A549 (cell line): ENCODE measurements at regions not wholly inside any gene's neighbourhood (a gene's known extent, or its start where the extent isn't known, plus 50 kb on each side); places are given as distances from the start of the nearest gene placed in this dataset.

ENCODE experiments used
- ATAC-seq, 2 experiments: fragments of 200-7000 bp in 1 of 2; fragments of >200 bp in 1 of 2; cut with Nextera tagmentation in 1 of 2; cut with Tn5 transposase in 1 of 2; 3 replicates each; pipeline versions ENCODE4 v1.8.0 to v1.9.1; 2018 to 2020; ENCODE audit warnings: mild to moderate bottlenecking in 1 of 2, moderate library complexity in 1 of 2
- CTCF ChIA-PET: fragments of 300-600 bp; sonication (Branson Sonifier 250); formaldehyde crosslinking; extraction: SDS; loops from one replicate; lab custom pipeline; 2021; ENCODE audit warnings: antibody characterized with exemption, inconsistent platforms; lab: Yijun Ruan, JAX
- POLR2A ChIA-PET: fragments of 350-600 bp; formaldehyde crosslinking; extraction: SDS; loops from one replicate; lab custom pipeline; 2021; ENCODE audit warnings: antibody characterized with exemption, inconsistent platforms; lab: Yijun Ruan, JAX
- DNase-seq, 2 experiments: peaks; one replicate each; pipeline versions ENCODE4 v3.0.0 to v3.0.0-alpha.2; 2011 to 2016; ENCODE audit warnings: low read depth in 1 of 2, low spot score in 1 of 2
- FAIRE-seq: peaks from 2 replicates; lab custom pipeline; 2011; peaks lifted over from hg19 to GRCh38; lab: Jason Lieb, UNC
- H3K27ac ChIP-seq, 2 experiments: fragments of >200 bp; sonication (Bioruptor Twin); formaldehyde crosslinking; 3 replicates each; pipeline ENCODE4 v1.5.1; 2016 to 2017
- H3K4me1 ChIP-seq: fragments of >200 bp; sonication (Bioruptor Twin); formaldehyde crosslinking; 3 replicates; pipeline ENCODE4 v1.6.1; 2016
- H3K4me2 ChIP-seq: fragments of >200 bp; sonication (Bioruptor Twin); formaldehyde crosslinking; 3 replicates; pipeline ENCODE4 v1.6.1; 2016
- H3K4me3 ChIP-seq: fragments of >200 bp; sonication (Bioruptor Twin); formaldehyde crosslinking; 3 replicates; pipeline ENCODE4 v1.5.1; 2016
- H3K9me3 ChIP-seq: fragments of >200 bp; sonication (Bioruptor Twin); formaldehyde crosslinking; 3 replicates; pipeline ENCODE4 v1.6.1; 2016
- CBX8 ChIP-seq: fragments of 200-600 bp; sonication (generic); IDR thresholded peaks from 2 replicates; pipeline ENCODE4 v1.6.1; 2016
- CEBPB ChIP-seq, 2 experiments: fragments of >200 bp in 1 of 2; sonication (Bioruptor Twin) in 1 of 2; formaldehyde crosslinking in 1 of 2; IDR thresholded peaks; 2 replicates each; pipeline ENCODE4 v1.6.1; 2012 to 2016
- CHD4 ChIP-seq: fragments of 200-600 bp; sonication (generic); IDR thresholded peaks from 2 replicates; pipeline ENCODE4 v1.6.1; 2016; ENCODE audit warnings: antibody characterized with exemption, mild to moderate bottlenecking, borderline replicate concordance
- EHF ChIP-seq: fragments of 250-450 bp; sonication (Bioruptor Pico); IDR thresholded peaks from 2 replicates; pipeline ENCODE4 v1.5.0; 2020; ENCODE audit warnings: mild to moderate bottlenecking
- EHMT2 ChIP-seq: fragments of 200-600 bp; sonication (generic); IDR thresholded peaks from 2 replicates; pipeline ENCODE4 v1.6.1; 2016; ENCODE audit warnings: antibody characterized with exemption, low read depth, mild to moderate bottlenecking, moderate library complexity
- EP300 ChIP-seq, 2 experiments: fragments of >200 bp; sonication (Bioruptor Twin); formaldehyde crosslinking; IDR thresholded peaks; 2 replicates in 1 of 2; 3 replicates in 1 of 2; pipeline ENCODE4 v1.6.1; 2016 to 2017
- FOSL2 ChIP-seq, 2 experiments: fragments of 450-650 bp in 1 of 2; fragments of >200 bp in 1 of 2; sonication (Bioruptor Twin) in 1 of 2; formaldehyde crosslinking; IDR thresholded peaks; 2 replicates each; pipeline versions ENCODE4 v1.5.0 to v1.6.1; 2016 to 2020; ENCODE audit warnings: mild to moderate bottlenecking in 1 of 2, moderate library complexity in 1 of 2
- FOXS1 ChIP-seq: fragments of 250-450 bp; sonication (Bioruptor Pico); IDR thresholded peaks from 2 replicates; pipeline ENCODE4 v1.5.0; 2020; ENCODE audit warnings: mild to moderate bottlenecking, moderate library complexity
- HOXA7 ChIP-seq: fragments of 250-450 bp; sonication (Bioruptor Pico); IDR thresholded peaks from 2 replicates; pipeline ENCODE4 v1.5.0; 2020; ENCODE audit warnings: mild to moderate bottlenecking, moderate library complexity
- NFE2L2 ChIP-seq: fragments of 150-350 bp; conservative IDR thresholded peaks from 2 replicates; pipeline ENCODE4 v1.6.1; 2014; ENCODE audit warnings: low read length
- NPAS2 ChIP-seq: fragments of 250-450 bp; sonication (Bioruptor Pico); IDR thresholded peaks from 2 replicates; pipeline ENCODE4 v1.8.0; 2022; ENCODE audit warnings: mild to moderate bottlenecking, moderate library complexity, borderline replicate concordance
- NR3C1 ChIP-seq: fragments of >200 bp; sonication (Bioruptor Twin); formaldehyde crosslinking; IDR thresholded peaks from 3 replicates; pipeline ENCODE4 v1.6.1; 2017
- POLR2A ChIP-seq: IDR thresholded peaks from 2 replicates; pipeline ENCODE4 v1.6.1; 2012; ENCODE audit warnings: mild to moderate bottlenecking, low read length
- RAD21 ChIP-seq, 2 experiments: fragments of >200 bp in 1 of 2; sonication (Bioruptor Twin) in 1 of 2; formaldehyde crosslinking in 1 of 2; IDR thresholded peaks in 1 of 2; conservative IDR thresholded peaks in 1 of 2; 2 replicates in 1 of 2; 3 replicates in 1 of 2; pipeline ENCODE4 v1.6.1; 2012 to 2018; ENCODE audit warnings: inconsistent platforms in 1 of 2
- RCOR1 ChIP-seq: fragments of 150-350 bp; IDR thresholded peaks from 2 replicates; pipeline ENCODE4 v1.6.1; 2014; ENCODE audit warnings: antibody characterized with exemption, low read length, low read depth
- SMC3 ChIP-seq: fragments of >200 bp; sonication (Bioruptor Twin); formaldehyde crosslinking; IDR thresholded peaks from 3 replicates; pipeline ENCODE4 v1.6.1; 2018; ENCODE audit warnings: inconsistent platforms
- TFCP2L1 ChIP-seq: fragments of 250-450 bp; sonication (Bioruptor Pico); IDR thresholded peaks from 2 replicates; pipeline ENCODE4 v1.5.0; 2021; ENCODE audit warnings: mild to moderate bottlenecking
- ZC3H11A ChIP-seq: fragments of 450-650 bp; IDR thresholded peaks from 2 replicates; pipeline ENCODE4 v1.6.1; 2014; ENCODE audit warnings: antibody characterized with exemption, mild to moderate bottlenecking
- ZNF302 ChIP-seq: fragments of 250-450 bp; sonication (Bioruptor Pico); IDR thresholded peaks from 2 replicates; pipeline ENCODE4 v1.9.0; 2021; ENCODE audit warnings: inconsistent platforms, mild to moderate bottlenecking, moderate library complexity
- WGBS: methylation state at CpG from one replicate; pipeline ENCODE4 v1.1.6; 2017; ENCODE audit errors: missing lambda C conversion rate; 5-methylcytosine and 5-hydroxymethylcytosine counted together
- TF ChIP-seq, protein P1 (sequence below): IDR thresholded peaks from 2 replicates; pipeline ENCODE4 v1.6.1; 2012
- TF ChIP-seq, protein P2 (sequence below): fragments of 150-350 bp; IDR thresholded peaks from 2 replicates; pipeline ENCODE4 v1.6.1; 2014; ENCODE audit warnings: low read depth, mild to moderate bottlenecking, low read length
- TF ChIP-seq, protein P3 (sequence below): fragments of >200 bp; sonication (Bioruptor Twin); formaldehyde crosslinking; IDR thresholded peaks from 2 replicates; pipeline ENCODE4 v1.6.1; 2016
- TF ChIP-seq, protein P4 (sequence below): IDR thresholded peaks from 2 replicates; pipeline ENCODE4 v1.6.1; 2012; ENCODE audit warnings: low read depth, borderline replicate concordance
- TF ChIP-seq, protein P5 (sequence below): fragments of 450-650 bp; IDR thresholded peaks from 2 replicates; pipeline ENCODE4 v1.6.1; 2014; ENCODE audit warnings: antibody characterized with exemption

DNA sequence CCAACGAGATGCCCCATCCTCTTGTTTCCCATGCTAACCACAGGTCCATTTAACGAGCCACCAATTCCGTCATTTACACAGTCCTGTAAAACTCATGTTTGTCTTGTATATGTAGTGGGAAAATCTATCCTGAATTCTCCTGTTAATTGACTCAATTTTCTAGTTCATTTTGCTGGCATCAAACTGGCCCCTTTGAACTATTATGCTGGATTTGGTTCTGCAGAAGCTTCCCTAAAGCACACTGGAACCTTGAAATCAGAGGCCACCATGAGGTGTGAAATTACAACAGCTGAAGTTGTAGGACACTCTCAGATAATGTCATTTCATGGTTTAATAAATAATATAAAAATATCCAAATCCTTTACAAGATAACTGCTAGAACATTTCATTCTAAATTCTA lies 129.8 kb upstream of the AKR1E2 start:
- CTCF ChIA-PET, result interaction anchor here (2.2 kb wide), 1 partner anchor 10 kb away, joined by 5 read pairs; no protein-coding TSS in a partner anchor
- no peaks in the 10 kb centered on the region for H3K9me3 ChIP-seq
- DNase-seq, result no peak
- ATAC-seq, result no peak
- POLR2A ChIA-PET, result no interaction called here
- no peak for FAIRE-seq
- TF ChIP-seq, protein P1, sequence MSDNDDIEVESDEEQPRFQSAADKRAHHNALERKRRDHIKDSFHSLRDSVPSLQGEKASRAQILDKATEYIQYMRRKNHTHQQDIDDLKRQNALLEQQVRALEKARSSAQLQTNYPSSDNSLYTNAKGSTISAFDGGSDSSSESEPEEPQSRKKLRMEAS, result no peak
- TF ChIP-seq POLR2A (no peak), FOSL2 (IDR thresholded peaks at IDR 0.05) (no peak), FOSL2 (CRISPR knock-in tag; IDR thresholded peaks at IDR 0.05) (no peak), CHD4 (no peak), NR3C1 (no peak), SMC3 (no peak), NPAS2 (no peak)
- TF ChIP-seq, protein P2, sequence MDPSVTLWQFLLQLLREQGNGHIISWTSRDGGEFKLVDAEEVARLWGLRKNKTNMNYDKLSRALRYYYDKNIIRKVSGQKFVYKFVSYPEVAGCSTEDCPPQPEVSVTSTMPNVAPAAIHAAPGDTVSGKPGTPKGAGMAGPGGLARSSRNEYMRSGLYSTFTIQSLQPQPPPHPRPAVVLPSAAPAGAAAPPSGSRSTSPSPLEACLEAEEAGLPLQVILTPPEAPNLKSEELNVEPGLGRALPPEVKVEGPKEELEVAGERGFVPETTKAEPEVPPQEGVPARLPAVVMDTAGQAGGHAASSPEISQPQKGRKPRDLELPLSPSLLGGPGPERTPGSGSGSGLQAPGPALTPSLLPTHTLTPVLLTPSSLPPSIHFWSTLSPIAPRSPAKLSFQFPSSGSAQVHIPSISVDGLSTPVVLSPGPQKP, result no peak
- H3K4me1 ChIP-seq, result peaks cover 13% of the 10 kb centered on the region
- H3K27ac ChIP-seq, result no peak overlapping the region; a peak in 1 of 6 replicates
- H3K4me2 ChIP-seq, result no peak overlapping the region
- 87% methylated on average over 3 of the region's 3 CpGs for WGBS
- H3K4me3 ChIP-seq, result no peak overlapping the region

DNA sequence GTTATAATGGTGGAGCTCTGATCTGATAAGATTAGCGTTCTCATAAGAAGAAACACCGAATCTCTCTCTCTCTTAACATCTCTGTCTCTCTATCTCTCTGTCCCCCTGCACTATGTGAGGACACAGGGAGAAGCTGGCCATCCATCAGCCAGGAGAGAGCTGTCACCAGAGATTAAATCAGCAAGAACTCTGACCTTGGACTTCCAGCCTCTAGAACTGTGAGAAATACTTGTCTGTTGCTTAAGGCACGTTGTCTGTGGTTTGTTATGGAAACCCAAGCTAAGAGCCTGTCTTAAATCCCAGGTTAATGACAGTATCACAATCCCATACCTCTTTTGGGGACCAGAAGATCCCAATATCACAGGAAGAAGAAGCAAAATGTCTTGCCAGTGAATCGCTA lies 132.0 kb upstream of the AKR1E2 start:
- no peak overlapping the region for H3K4me3 ChIP-seq
- 79% methylated on average over 4 of the region's 4 CpGs for WGBS
- no peak for TF ChIP-seq EHMT2
- no peak for TF ChIP-seq EP300 (IDR thresholded peaks at IDR 0.05)
- no peak for TF ChIP-seq ZNF302 (CRISPR knock-in tag)
- no peak for TF ChIP-seq SMC3
- TF ChIP-seq, protein P3, sequence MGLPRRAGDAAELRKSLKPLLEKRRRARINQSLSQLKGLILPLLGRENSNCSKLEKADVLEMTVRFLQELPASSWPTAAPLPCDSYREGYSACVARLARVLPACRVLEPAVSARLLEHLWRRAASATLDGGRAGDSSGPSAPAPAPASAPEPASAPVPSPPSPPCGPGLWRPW, result no peak
- TF ChIP-seq EHF (CRISPR knock-in tag), result no peak
- TF ChIP-seq FOXS1, result no peak
- TF ChIP-seq CHD4, result no peak
- ChIA-PET POLR2A (no interaction called here), CTCF (interaction anchor here (0.9 to 1.7 kb wide), 4 partner anchors 10 to 50 kb away, joined by 3 to 6 read pairs (median 3); no protein-coding TSS in a partner anchor)
- H3K4me2 ChIP-seq, result no peak overlapping the region
- FAIRE-seq (no peak), ATAC-seq (no peak), DNase-seq (no peak)
- peaks cover 9% of the 10 kb centered on the region for H3K4me1 ChIP-seq
- H3K9me3 ChIP-seq, result 0 out of 3 replicates have a peak, but pooled peaks cover 3% of the 10 kb centered on the region
- 0 out of 6 replicates have a peak overlapping the region, but pooled peaks of 1 of the 2 experiments have one; percentile 20 for H3K27ac ChIP-seq

DNA sequence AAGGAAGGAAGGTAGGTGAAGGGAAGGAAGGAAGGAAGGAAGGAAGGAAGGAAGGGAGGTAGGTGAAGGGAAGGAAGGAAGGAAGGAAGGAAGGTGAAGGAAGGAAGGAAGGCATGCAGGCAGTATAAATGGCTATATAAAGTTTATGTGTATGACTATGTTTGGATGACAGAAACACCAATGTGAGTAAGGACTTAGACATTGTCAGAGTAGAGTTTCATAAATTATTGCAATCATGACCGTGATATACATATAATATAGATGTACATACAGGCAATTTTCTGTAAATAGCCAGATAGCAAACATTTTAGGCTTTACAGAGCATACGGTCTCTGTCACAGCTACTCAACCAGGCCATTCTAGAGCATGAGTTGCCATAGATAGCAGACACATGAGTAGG lies 133.8 kb upstream of the AKR1E2 start:
- TF ChIP-seq CBX8 (no peak), RAD21 (conservative IDR thresholded peaks at IDR 0.05 in 1 of 2, IDR thresholded peaks at IDR 0.05 in 1 of 2) (no peak), EHF (CRISPR knock-in tag) (no peak), CEBPB (IDR thresholded peaks at IDR 0.05) (no peak), RCOR1 (no peak), HOXA7 (CRISPR knock-in tag) (no peak), ZC3H11A (no peak), TFCP2L1 (CRISPR knock-in tag) (no peak), NFE2L2 (no peak), FOSL2 (IDR thresholded peaks at IDR 0.05) (no peak), FOSL2 (CRISPR knock-in tag; IDR thresholded peaks at IDR 0.05) (no peak)
- TF ChIP-seq, protein P4, sequence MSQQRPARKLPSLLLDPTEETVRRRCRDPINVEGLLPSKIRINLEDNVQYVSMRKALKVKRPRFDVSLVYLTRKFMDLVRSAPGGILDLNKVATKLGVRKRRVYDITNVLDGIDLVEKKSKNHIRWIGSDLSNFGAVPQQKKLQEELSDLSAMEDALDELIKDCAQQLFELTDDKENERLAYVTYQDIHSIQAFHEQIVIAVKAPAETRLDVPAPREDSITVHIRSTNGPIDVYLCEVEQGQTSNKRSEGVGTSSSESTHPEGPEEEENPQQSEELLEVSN, result no peak
- TF ChIP-seq, protein P5, sequence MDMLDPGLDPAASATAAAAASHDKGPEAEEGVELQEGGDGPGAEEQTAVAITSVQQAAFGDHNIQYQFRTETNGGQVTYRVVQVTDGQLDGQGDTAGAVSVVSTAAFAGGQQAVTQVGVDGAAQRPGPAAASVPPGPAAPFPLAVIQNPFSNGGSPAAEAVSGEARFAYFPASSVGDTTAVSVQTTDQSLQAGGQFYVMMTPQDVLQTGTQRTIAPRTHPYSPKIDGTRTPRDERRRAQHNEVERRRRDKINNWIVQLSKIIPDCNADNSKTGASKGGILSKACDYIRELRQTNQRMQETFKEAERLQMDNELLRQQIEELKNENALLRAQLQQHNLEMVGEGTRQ, result no peak
- TF ChIP-seq, protein P1, result no peak
- 0 out of 3 replicates have a peak, but pooled peaks cover 3% of the 10 kb centered on the region for H3K9me3 ChIP-seq
- DNase-seq (no peak), ATAC-seq (no peak), FAIRE-seq (no peak)
- ChIA-PET POLR2A (interaction anchor here (1.1 kb wide), 1 partner anchor 34 kb away, joined by 3 read pairs; no protein-coding TSS in a partner anchor), CTCF (interaction anchor here (1.3 to 1.6 kb wide), 3 partner anchors 10 to 74 kb away, joined by 4 to 5 read pairs (median 4); no protein-coding TSS in a partner anchor)
- peaks cover 12% of the 10 kb centered on the region for H3K4me1 ChIP-seq
- no peak overlapping the region for H3K4me2 ChIP-seq
- no peak overlapping the region for H3K4me3 ChIP-seq
- H3K27ac ChIP-seq, result peak overlapping the region; percentile 19 to 65; a peak in 3 of 6 replicates
- WGBS, result 92% methylated on average over 2 of the region's 2 CpGs
